PC-9 (cell line): ENCODE measurements at regions not wholly inside any gene's neighbourhood (a gene's known extent, or its start where the extent isn't known, plus 50 kb on each side); places are given as distances from the start of the nearest gene placed in this dataset.

Experiments
- BruUV-seq: library from RNA; stranded (reverse); fragments of 400-500 nt; replicated peaks from 2 replicates; lab custom pipeline; 2021; lab: Mats Ljungman, UMichigan
- CTCF ChIA-PET: fragments of 300-600 bp; sonication (Branson Sonifier 250); formaldehyde crosslinking; loops from one replicate; lab custom pipeline; 2022; ENCODE audit warnings: antibody characterized with exemption; lab: Charles Lee
- POLR2A ChIA-PET: fragments of 300-600 bp; sonication (Branson Sonifier 250); formaldehyde crosslinking; loops from one replicate; lab custom pipeline; 2022; ENCODE audit warnings: antibody characterized with exemption; ENCODE audit not compliant: unreplicated experiment; lab: Charles Lee
- DNase-seq, 2 experiments: peaks; one replicate each; pipeline versions ENCODE4 v3.0.0 to v3.0.0-alpha.2; 2015 to 2022; ENCODE audit warnings: mixed read lengths in 1 of 2
- H2AFZ ChIP-seq: fragments of 200-600 bp; sonication (generic); 2 replicates; pipeline ENCODE4 v1.8.1; 2017; ENCODE audit warnings: antibody characterized with exemption
- H3F3A ChIP-seq: fragments of 200-600 bp; sonication (generic); 2 replicates; pipeline ENCODE4 v1.8.1; 2017; ENCODE audit warnings: antibody characterized with exemption, mild to moderate bottlenecking, low read depth; ENCODE audit not compliant: insufficient read depth
- H3K27ac ChIP-seq: fragments of 200-600 bp; sonication (generic); 2 replicates; pipeline ENCODE4 v1.6.1; 2016; ENCODE audit warnings: mixed run types
- H3K27me3 ChIP-seq: fragments of 200-600 bp; sonication (generic); 2 replicates; pipeline ENCODE4 v1.6.1; 2016; ENCODE audit warnings: low read depth, mixed run types; ENCODE audit not compliant: insufficient read depth
- H3K36me3 ChIP-seq: fragments of 200-600 bp; sonication (generic); 2 replicates; pipeline ENCODE4 v1.6.1; 2016; ENCODE audit warnings: low read depth, mixed run types
- H3K4me1 ChIP-seq: fragments of 200-600 bp; sonication (generic); replicated peaks from 2 replicates; pipeline ENCODE4 v1.6.1; 2016; ENCODE audit warnings: mixed run types; ENCODE audit not compliant: insufficient read depth
- H3K4me2 ChIP-seq: fragments of 200-600 bp; sonication (generic); 2 replicates; pipeline ENCODE4 v1.6.1; 2017; ENCODE audit warnings: mixed run types
- H3K4me3 ChIP-seq: fragments of 200-600 bp; sonication (generic); 2 replicates; pipeline ENCODE4 v1.6.1; 2016; ENCODE audit warnings: mixed run types
- H3K79me2 ChIP-seq: fragments of 200-600 bp; sonication (generic); 2 replicates; pipeline ENCODE4 v1.6.1; 2017; ENCODE audit warnings: low read depth, mixed run types
- H3K9me2 ChIP-seq: fragments of 200-600 bp; sonication (generic); 2 replicates; pipeline ENCODE4 v1.8.1; 2017; ENCODE audit warnings: mild to moderate bottlenecking; ENCODE audit not compliant: insufficient read depth
- H3K9me3 ChIP-seq: fragments of 200-600 bp; sonication (generic); 2 replicates; pipeline ENCODE4 v1.8.1; 2016; ENCODE audit warnings: low read depth; ENCODE audit not compliant: insufficient read depth
- H4K20me1 ChIP-seq: fragments of 200-600 bp; sonication (generic); 2 replicates; pipeline ENCODE4 v1.8.1; 2017; ENCODE audit not compliant: insufficient read depth
- CTCF ChIP-seq: fragments of 200-600 bp; sonication (generic); conservative IDR thresholded peaks from 2 replicates; pipeline ENCODE4 v1.6.1; 2017; ENCODE audit warnings: mixed run types, antibody characterized with exemption, mild to moderate bottlenecking, moderate library complexity
- EZH2 ChIP-seq: fragments of 200-600 bp; sonication (generic); IDR thresholded peaks from 2 replicates; pipeline ENCODE4 v1.8.0; 2017; ENCODE audit warnings: antibody characterized with exemption, low read depth
- intact Hi-C: fragments of 100-400 bp; cut with micrococcal nuclease; formaldehyde crosslinking; loops from one replicate; pipeline ENCODE4 v1.10.0; 2022; ENCODE audit not compliant: unreplicated experiment

- Histone ChIP-seq H3K27me3 (no peaks in the 10 kb centered on the region), H3K4me2 (no peak overlapping the region), H3K36me3 (no peaks in the 10 kb centered on the region), H3K4me1 (peaks cover 4% of the 10 kb centered on the region), H3K4me3 (no peak overlapping the region), H4K20me1 (no peaks in the 10 kb centered on the region), H3F3A (no peaks in the 10 kb centered on the region; the same call in 1 of the 2 replicates), H3K9me2 (no peaks in the 10 kb centered on the region), H3K9me3 (peaks cover 3% of the 10 kb centered on the region; the same call in 1 of the 2 replicates), H3K27ac (no peak overlapping the region), H2AFZ (no peak overlapping the region), H3K79me2 (no peaks in the 10 kb centered on the region)
- ChIA-PET POLR2A (no interaction called here), CTCF (no interaction called here)
- intact Hi-C loops, result no loop called here
- DNase-seq, result no peak
- BruUV-seq, result no TSS peak
- no peak for TF ChIP-seq EZH2
- TF ChIP-seq CTCF, result no peak
Measured at GRCh38 chr6:119633461-119633860, 283.9 kb upstream of the MAN1A1 start.

GRCh38 chr6:119630561-119631192 is 281.1 kb upstream of the MAN1A1 start:
- intact Hi-C loops, result no loop called here

More at GRCh38 chr6:119630561-119631192, 281.1 kb upstream of the MAN1A1 start:
- Histone ChIP-seq H3K79me2 (no peaks in the 10 kb centered on the region), H4K20me1 (no peaks in the 10 kb centered on the region), H3K9me2 (no peaks in the 10 kb centered on the region), H3K4me2 (no peak overlapping the region), H3K4me3 (no peak overlapping the region), H2AFZ (no peak overlapping the region), H3K4me1 (peaks cover 27% of the 10 kb centered on the region), H3K36me3 (no peaks in the 10 kb centered on the region), H3K27ac (no peak overlapping the region), H3K9me3 (peaks cover 6% of the 10 kb centered on the region; the same call in 1 of the 2 replicates), H3K27me3 (no peaks in the 10 kb centered on the region), H3F3A (peaks cover 17% of the 10 kb centered on the region)
- BruUV-seq, result no TSS peak
- DNase-seq, result no peak
- CTCF ChIA-PET, result no interaction called here
- POLR2A ChIA-PET, result no interaction called here
- TF ChIP-seq EZH2 (no peak), CTCF (no peak)
